ENCODE measurements at regions not wholly inside any gene's neighbourhood (a gene's known extent, or its start where the extent isn't known, plus 50 kb on each side); places are given as distances from the start of the nearest gene placed in this dataset.
A peak's percentile ranks its signal among the peaks of the same experiment; 100 is the strongest.

DNA sequence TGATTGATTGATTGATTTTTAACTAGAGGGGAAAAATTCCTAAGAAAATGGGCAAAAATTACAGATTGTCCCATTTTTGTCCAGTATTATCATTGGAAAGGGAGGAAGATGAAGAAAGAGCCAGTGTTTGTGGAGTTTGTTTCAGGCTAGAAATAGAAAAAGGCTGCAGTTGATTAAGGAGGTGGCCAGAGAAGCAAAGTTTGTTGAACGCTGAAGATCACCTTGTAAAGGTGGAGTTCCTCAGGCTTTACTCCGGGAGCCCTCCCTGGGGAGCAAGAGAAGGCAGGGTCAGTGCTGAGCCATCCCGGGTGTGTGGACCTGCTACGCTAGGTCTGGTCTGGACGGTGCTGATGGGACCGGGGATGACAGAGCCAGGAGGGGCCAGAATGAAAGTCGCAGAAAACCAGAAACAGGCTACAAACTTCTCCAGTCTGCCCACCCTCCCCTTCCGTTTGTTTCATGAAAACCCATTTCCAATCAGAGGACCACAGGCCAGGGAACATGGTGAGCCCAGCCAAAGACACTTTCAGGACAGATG is 222.6 kb upstream of the FOXF1 start:
- H3K27me3 Mint-ChIP-seq (ENCODE audit: insufficient read depth, low read depth), result peaks cover 90% of the 10 kb centered on the region
- Histone ChIP-seq H4K20me1 (ENCODE audit: low read depth) (peaks cover 33% of the 10 kb centered on the region), H3F3A (ENCODE audit: low read depth) (no peaks in the 10 kb centered on the region), H3K4me1 (peaks cover 15% of the 10 kb centered on the region), H3K27ac (no peak overlapping the region), H3K36me3 (no peaks in the 10 kb centered on the region), H3K4me3 (peak overlapping the region; percentile 48), H2AFZ (replicated peaks) (no peak overlapping the region), H3K9ac (no peak overlapping the region), H3K79me2 (ENCODE audit: low read depth) (no peaks in the 10 kb centered on the region), H3K9me3 (ENCODE audit: low read depth) (no peaks in the 10 kb centered on the region), H3K27me3 (peaks cover 100% of the 10 kb centered on the region), H3K4me2 (peak overlapping the region; percentile 79)
- peak; percentile 15 for DNase-seq (ENCODE audit: low spot score)
- H3K4me1 Mint-ChIP-seq, result no peaks in the 10 kb centered on the region
- H3K27ac Mint-ChIP-seq, result no peak overlapping the region
- TF ChIP-seq EZH2phosphoT487 (IDR thresholded peaks at IDR 0.05) (no peak), EZH2 (IDR thresholded peaks at IDR 0.05) (peak; percentile 29)
- H3K36me3 Mint-ChIP-seq, result no peaks in the 10 kb centered on the region
- no peak overlapping the region for H3K4me3 Mint-ChIP-seq
- no peaks in the 10 kb centered on the region for H3K9me3 Mint-ChIP-seq

DNA sequence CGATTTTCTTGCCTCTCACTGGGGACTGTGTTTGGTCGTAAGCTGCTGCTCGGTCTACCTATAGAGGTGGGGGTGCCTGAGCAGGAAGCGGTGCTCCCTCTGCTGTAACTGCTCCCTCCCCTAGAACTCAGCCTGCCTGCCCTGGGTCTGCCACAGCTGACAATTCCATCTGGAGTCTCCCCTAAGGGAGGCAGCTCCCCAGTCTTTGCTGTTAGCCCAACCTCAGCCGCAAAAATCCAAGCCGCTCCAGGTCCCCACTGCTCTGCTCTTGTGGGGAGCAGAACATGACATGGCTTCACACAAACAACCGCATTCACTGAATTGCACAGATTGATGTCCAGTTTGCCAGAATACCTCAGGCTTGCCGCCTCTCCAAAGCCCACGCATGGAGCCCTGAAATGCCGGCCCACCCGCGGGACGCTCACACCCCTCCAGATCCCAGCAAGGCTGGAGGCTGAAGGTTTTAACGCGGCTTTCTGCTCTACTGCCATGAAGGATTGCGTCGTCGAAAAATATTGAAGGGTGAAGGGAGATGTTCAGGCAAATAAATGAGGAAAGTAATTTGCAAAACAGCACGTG is 221.5 kb upstream of the FOXF1 start:
- TF ChIP-seq EZH2 (IDR thresholded peaks at IDR 0.05) (peak; percentile 85), EZH2phosphoT487 (IDR thresholded peaks at IDR 0.05) (peak; percentile 81)
- TF ChIP-seq, protein P1, sequence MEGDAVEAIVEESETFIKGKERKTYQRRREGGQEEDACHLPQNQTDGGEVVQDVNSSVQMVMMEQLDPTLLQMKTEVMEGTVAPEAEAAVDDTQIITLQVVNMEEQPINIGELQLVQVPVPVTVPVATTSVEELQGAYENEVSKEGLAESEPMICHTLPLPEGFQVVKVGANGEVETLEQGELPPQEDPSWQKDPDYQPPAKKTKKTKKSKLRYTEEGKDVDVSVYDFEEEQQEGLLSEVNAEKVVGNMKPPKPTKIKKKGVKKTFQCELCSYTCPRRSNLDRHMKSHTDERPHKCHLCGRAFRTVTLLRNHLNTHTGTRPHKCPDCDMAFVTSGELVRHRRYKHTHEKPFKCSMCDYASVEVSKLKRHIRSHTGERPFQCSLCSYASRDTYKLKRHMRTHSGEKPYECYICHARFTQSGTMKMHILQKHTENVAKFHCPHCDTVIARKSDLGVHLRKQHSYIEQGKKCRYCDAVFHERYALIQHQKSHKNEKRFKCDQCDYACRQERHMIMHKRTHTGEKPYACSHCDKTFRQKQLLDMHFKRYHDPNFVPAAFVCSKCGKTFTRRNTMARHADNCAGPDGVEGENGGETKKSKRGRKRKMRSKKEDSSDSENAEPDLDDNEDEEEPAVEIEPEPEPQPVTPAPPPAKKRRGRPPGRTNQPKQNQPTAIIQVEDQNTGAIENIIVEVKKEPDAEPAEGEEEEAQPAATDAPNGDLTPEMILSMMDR (IDR thresholded peaks at IDR 0.05), result no peak
- H3K36me3 Mint-ChIP-seq, result no peaks in the 10 kb centered on the region
- H3K4me2 ChIP-seq, result peak overlapping the region; percentile 29
- no peaks in the 10 kb centered on the region for H3K9me3 ChIP-seq (ENCODE audit: low read depth)
- peaks cover 15% of the 10 kb centered on the region for H3K4me1 ChIP-seq
- H4K20me1 ChIP-seq (ENCODE audit: low read depth), result peaks cover 33% of the 10 kb centered on the region
- H3K36me3 ChIP-seq, result no peaks in the 10 kb centered on the region
- peaks cover 84% of the 10 kb centered on the region for H3K27me3 Mint-ChIP-seq (ENCODE audit: insufficient read depth, low read depth)
- H3K79me2 ChIP-seq (ENCODE audit: low read depth), result no peaks in the 10 kb centered on the region
- DNase-seq (ENCODE audit: low spot score), result peak; percentile 34
- no peak overlapping the region for H3K9ac ChIP-seq
- H3K27ac Mint-ChIP-seq, result no peak overlapping the region
- no peak overlapping the region for H3K4me3 Mint-ChIP-seq
- no peak overlapping the region for H3K4me3 ChIP-seq
- H3K9me3 Mint-ChIP-seq, result no peaks in the 10 kb centered on the region
- no peaks in the 10 kb centered on the region for H3F3A ChIP-seq (ENCODE audit: low read depth)
- H3K4me1 Mint-ChIP-seq, result no peaks in the 10 kb centered on the region
- peaks cover 100% of the 10 kb centered on the region for H3K27me3 ChIP-seq
- H2AFZ ChIP-seq (replicated peaks), result no peak overlapping the region
- no peak overlapping the region for H3K27ac ChIP-seq

DNA sequence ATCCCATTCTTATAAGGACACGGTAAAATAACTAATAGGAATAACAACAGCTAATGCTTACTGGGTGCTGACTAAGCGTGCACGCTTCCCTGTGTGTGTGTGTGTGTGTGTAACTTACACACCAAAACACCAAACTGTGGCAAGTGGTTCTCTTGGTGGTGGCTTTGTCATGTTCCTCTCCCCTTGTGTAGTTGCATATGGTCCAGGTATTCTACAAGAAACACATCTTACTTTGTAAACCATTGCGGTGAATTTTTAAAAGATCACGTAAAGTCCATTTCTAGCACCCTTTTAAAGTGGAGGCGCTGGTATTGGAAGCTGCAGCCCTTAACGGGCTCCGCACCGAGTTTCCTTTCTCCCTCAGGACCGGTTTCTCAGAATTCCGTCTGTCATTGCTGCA is 221.0 kb upstream of the FOXF1 start:
- no peaks in the 10 kb centered on the region for H3K9me3 Mint-ChIP-seq
- no peaks in the 10 kb centered on the region for H3K79me2 ChIP-seq (ENCODE audit: low read depth)
- H3K9me3 ChIP-seq (ENCODE audit: low read depth), result no peaks in the 10 kb centered on the region
- no peaks in the 10 kb centered on the region for H3K36me3 Mint-ChIP-seq
- H3F3A ChIP-seq (ENCODE audit: low read depth), result no peaks in the 10 kb centered on the region
- H3K4me2 ChIP-seq, result peak overlapping the region; percentile 29
- H3K4me1 ChIP-seq, result peaks cover 15% of the 10 kb centered on the region
- no peaks in the 10 kb centered on the region for H3K4me1 Mint-ChIP-seq
- H3K27me3 ChIP-seq, result peaks cover 100% of the 10 kb centered on the region
- peak; percentile 16 for DNase-seq (ENCODE audit: low spot score)
- no peak overlapping the region for H3K27ac Mint-ChIP-seq
- no peak overlapping the region for H3K4me3 Mint-ChIP-seq
- H4K20me1 ChIP-seq (ENCODE audit: low read depth), result peaks cover 33% of the 10 kb centered on the region
- no peak overlapping the region for H3K9ac ChIP-seq
- H3K4me3 ChIP-seq, result no peak overlapping the region
- no peak overlapping the region for H2AFZ ChIP-seq (replicated peaks)
- peak; percentile 76 for TF ChIP-seq EZH2phosphoT487 (IDR thresholded peaks at IDR 0.05)
- TF ChIP-seq, protein P1 (IDR thresholded peaks at IDR 0.05), result no peak
- peak; percentile 81 for TF ChIP-seq EZH2 (IDR thresholded peaks at IDR 0.05)
- H3K27me3 Mint-ChIP-seq (ENCODE audit: insufficient read depth, low read depth), result peaks cover 85% of the 10 kb centered on the region
- H3K27ac ChIP-seq, result no peak overlapping the region
- no peaks in the 10 kb centered on the region for H3K36me3 ChIP-seq

DNA sequence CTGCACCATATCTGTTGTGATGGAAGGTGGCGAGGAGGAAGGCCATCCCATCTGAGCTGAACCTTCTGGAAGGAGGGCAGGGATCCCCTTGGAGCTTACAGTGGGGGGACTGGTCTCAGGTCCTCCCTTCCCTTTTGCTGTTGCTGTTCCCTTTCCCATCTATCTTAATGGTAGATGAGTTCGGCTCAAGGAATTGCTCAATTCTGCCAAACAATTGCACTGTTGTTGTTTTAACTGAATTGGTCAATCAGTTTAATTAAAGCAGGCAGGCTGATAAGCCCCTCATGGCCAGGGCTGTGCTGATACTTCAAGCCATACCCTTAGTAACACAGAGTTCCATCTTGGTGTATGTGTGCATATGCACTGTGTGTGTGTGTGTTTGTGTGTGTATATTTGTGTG is 220.4 kb upstream of the FOXF1 start:
- H4K20me1 ChIP-seq (ENCODE audit: low read depth), result peaks cover 33% of the 10 kb centered on the region
- no peaks in the 10 kb centered on the region for H3K36me3 ChIP-seq
- no peak overlapping the region for H3K9ac ChIP-seq
- H3K27me3 ChIP-seq, result peaks cover 100% of the 10 kb centered on the region
- no peak overlapping the region for H2AFZ ChIP-seq (replicated peaks)
- TF ChIP-seq, protein P1 (IDR thresholded peaks at IDR 0.05), result no peak
- TF ChIP-seq EZH2phosphoT487 (IDR thresholded peaks at IDR 0.05) (no peak), EZH2 (IDR thresholded peaks at IDR 0.05) (no peak)
- no peaks in the 10 kb centered on the region for H3F3A ChIP-seq (ENCODE audit: low read depth)
- no peaks in the 10 kb centered on the region for H3K9me3 ChIP-seq (ENCODE audit: low read depth)
- H3K4me1 ChIP-seq, result peaks cover 15% of the 10 kb centered on the region
- H3K4me2 ChIP-seq, result no peak overlapping the region
- Mint-ChIP-seq H3K36me3 (no peaks in the 10 kb centered on the region), H3K9me3 (no peaks in the 10 kb centered on the region), H3K27ac (no peak overlapping the region), H3K27me3 (ENCODE audit: insufficient read depth, low read depth) (peaks cover 84% of the 10 kb centered on the region), H3K4me1 (no peaks in the 10 kb centered on the region), H3K4me3 (no peak overlapping the region)
- DNase-seq (ENCODE audit: low spot score), result no peak
- no peaks in the 10 kb centered on the region for H3K79me2 ChIP-seq (ENCODE audit: low read depth)
- no peak overlapping the region for H3K27ac ChIP-seq
- H3K4me3 ChIP-seq, result no peak overlapping the region

All from neural progenitor cell (in vitro differentiated cells).